ENCODE measurements at regions not wholly inside any gene's neighbourhood (a gene's known extent, or its start where the extent isn't known, plus 50 kb on each side); places are given as distances from the start of the nearest gene placed in this dataset.

GRCh38 chr21:23607782-23608431, 1999.4 kb downstream of the MRPL39 start:
- Histone ChIP-seq H3K4me1 (ENCODE audit: control insufficient read depth, extremely low read depth, insufficient read depth, low read length) (no peaks in the 10 kb centered on the region), H3K36me3 (ENCODE audit: control insufficient read depth in 2 of 2, extremely low read depth in 1 of 2, insufficient read depth in 2 of 2, low read length in 2 of 2) (no peaks in the 10 kb centered on the region), H2AFZ (ENCODE audit: control insufficient read depth, low read length) (no peak overlapping the region), H3K9ac (ENCODE audit: control insufficient read depth, extremely low read depth, insufficient read depth, low read length) (no peak overlapping the region), H3K79me2 (ENCODE audit: control insufficient read depth, insufficient read depth, low read length) (no peaks in the 10 kb centered on the region), H3K4me3 (ENCODE audit: control insufficient read depth in 2 of 3, extremely low read depth in 1 of 3, insufficient read depth in 2 of 3, low read depth in 1 of 3, low read length in 3 of 3) (no peak overlapping the region), H3K27ac (ENCODE audit: control insufficient read depth, insufficient read depth, low read length) (no peak overlapping the region), H3K9me1 (ENCODE audit: control insufficient read depth, extremely low read depth, insufficient read depth, low read length) (no peaks in the 10 kb centered on the region), H3K27me3 (ENCODE audit: control insufficient read depth, extremely low read depth, insufficient read depth, low read length) (no peaks in the 10 kb centered on the region), H3K4me2 (ENCODE audit: control insufficient read depth, extremely low read depth, insufficient read depth, low read depth, low read length) (no peak overlapping the region), H3K9me3 (ENCODE audit: control insufficient read depth, low read depth, low read length) (no peaks in the 10 kb centered on the region), H4K20me1 (ENCODE audit: control insufficient read depth, extremely low read depth, insufficient read depth, low read length) (no peaks in the 10 kb centered on the region)
- DNase-seq (ENCODE audit: low read depth, low spot score) (no peak), FAIRE-seq (no peak)
- no peak for TF ChIP-seq CTCF (optimal IDR thresholded peaks at IDR 0.05 in 1 of 3, IDR thresholded peaks at IDR 0.05 in 1 of 3, conservative IDR thresholded peaks at IDR 0.05 in 1 of 3; ENCODE audit: extremely low read depth in 1 of 3, insufficient read depth in 2 of 3, low read length in 3 of 3)
- no peak for TF ChIP-seq EZH2 (IDR thresholded peaks at IDR 0.05; ENCODE audit: low read length)
- dilution Hi-C loops (cut with MboI; ENCODE audit: extremely low pct_ligation_motif_present, low sequenced_read_pairs) = no loop called here

GRCh38 chr21:23601549-23601948, 2005.7 kb downstream of the MRPL39 start:
- no peak for FAIRE-seq
- H3K9ac ChIP-seq (ENCODE audit: control insufficient read depth, extremely low read depth, insufficient read depth, low read length) = no peak overlapping the region

More at GRCh38 chr21:23601549-23601948, 2005.7 kb downstream of the MRPL39 start:
- Histone ChIP-seq H3K4me2 (ENCODE audit: control insufficient read depth, extremely low read depth, insufficient read depth, low read depth, low read length) (no peak overlapping the region), H3K4me1 (ENCODE audit: control insufficient read depth, extremely low read depth, insufficient read depth, low read length) (no peaks in the 10 kb centered on the region), H3K9me3 (ENCODE audit: control insufficient read depth, low read depth, low read length) (peaks cover 3% of the 10 kb centered on the region), H3K27me3 (ENCODE audit: control insufficient read depth, extremely low read depth, insufficient read depth, low read length) (no peaks in the 10 kb centered on the region), H3K9me1 (ENCODE audit: control insufficient read depth, extremely low read depth, insufficient read depth, low read length) (no peaks in the 10 kb centered on the region), H3K79me2 (ENCODE audit: control insufficient read depth, insufficient read depth, low read length) (no peaks in the 10 kb centered on the region), H2AFZ (ENCODE audit: control insufficient read depth, low read length) (no peak overlapping the region), H3K36me3 (ENCODE audit: control insufficient read depth in 2 of 2, extremely low read depth in 1 of 2, insufficient read depth in 2 of 2, low read length in 2 of 2) (no peaks in the 10 kb centered on the region), H3K4me3 (ENCODE audit: control insufficient read depth in 2 of 3, extremely low read depth in 1 of 3, insufficient read depth in 2 of 3, low read depth in 1 of 3, low read length in 3 of 3) (no peak overlapping the region), H3K27ac (ENCODE audit: control insufficient read depth, insufficient read depth, low read length) (no peak overlapping the region), H4K20me1 (ENCODE audit: control insufficient read depth, extremely low read depth, insufficient read depth, low read length) (no peaks in the 10 kb centered on the region)
- DNase-seq (ENCODE audit: low read depth, low spot score) = no peak
- no peak for TF ChIP-seq EZH2 (IDR thresholded peaks at IDR 0.05; ENCODE audit: low read length)
- TF ChIP-seq CTCF (optimal IDR thresholded peaks at IDR 0.05 in 1 of 3, IDR thresholded peaks at IDR 0.05 in 1 of 3, conservative IDR thresholded peaks at IDR 0.05 in 1 of 3; ENCODE audit: extremely low read depth in 1 of 3, insufficient read depth in 2 of 3, low read length in 3 of 3) = no peak
- dilution Hi-C loops (cut with MboI; ENCODE audit: extremely low pct_ligation_motif_present, low sequenced_read_pairs) = no loop called here

Measured in keratinocyte (primary cell).